Fibroblast of pulmonary artery (primary cell): ENCODE measurements at regions not wholly inside any gene's neighbourhood (a gene's known extent, or its start where the extent isn't known, plus 50 kb on each side); places are given as distances from the start of the nearest gene placed in this dataset.

Experiments
- DNase-seq: peaks from one replicate; pipeline ENCODE4 v3.0.0-alpha.2; 2010; ENCODE audit warnings: low read depth
- H3K4me3 ChIP-seq: replicated peaks from 2 replicates; pipeline ENCODE4 v1.5.1; 2011; ENCODE audit warnings: low read depth, mild to moderate bottlenecking, control low read depth, low read length, moderate library complexity
- TF ChIP-seq, protein P1 (sequence below): IDR thresholded peaks from 2 replicates; pipeline ENCODE4 v1.5.1; 2011; ENCODE audit warnings: mild to moderate bottlenecking, control low read depth, low read length, inconsistent platforms; ENCODE audit errors: missing control alignments

DNA sequence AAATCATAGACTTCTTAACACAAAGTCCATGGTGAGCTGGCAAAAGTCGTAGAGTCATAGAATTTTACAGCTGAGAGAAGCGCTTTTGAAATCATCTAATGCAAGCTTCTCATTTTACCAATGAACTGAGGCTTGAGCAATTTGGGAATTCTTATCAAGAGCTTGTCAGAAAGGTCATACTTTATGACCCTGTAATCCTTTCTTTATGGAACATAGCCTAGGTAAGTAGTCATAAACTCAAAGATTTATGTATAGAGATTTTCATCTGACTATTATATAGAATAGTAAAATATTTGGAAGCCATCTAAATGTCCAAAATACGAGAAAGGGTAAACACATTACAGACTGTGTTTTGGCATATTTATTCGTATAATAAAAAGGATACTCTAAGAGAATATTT is 563.5 kb downstream of the PCDH7 start:
- TF ChIP-seq, protein P1, sequence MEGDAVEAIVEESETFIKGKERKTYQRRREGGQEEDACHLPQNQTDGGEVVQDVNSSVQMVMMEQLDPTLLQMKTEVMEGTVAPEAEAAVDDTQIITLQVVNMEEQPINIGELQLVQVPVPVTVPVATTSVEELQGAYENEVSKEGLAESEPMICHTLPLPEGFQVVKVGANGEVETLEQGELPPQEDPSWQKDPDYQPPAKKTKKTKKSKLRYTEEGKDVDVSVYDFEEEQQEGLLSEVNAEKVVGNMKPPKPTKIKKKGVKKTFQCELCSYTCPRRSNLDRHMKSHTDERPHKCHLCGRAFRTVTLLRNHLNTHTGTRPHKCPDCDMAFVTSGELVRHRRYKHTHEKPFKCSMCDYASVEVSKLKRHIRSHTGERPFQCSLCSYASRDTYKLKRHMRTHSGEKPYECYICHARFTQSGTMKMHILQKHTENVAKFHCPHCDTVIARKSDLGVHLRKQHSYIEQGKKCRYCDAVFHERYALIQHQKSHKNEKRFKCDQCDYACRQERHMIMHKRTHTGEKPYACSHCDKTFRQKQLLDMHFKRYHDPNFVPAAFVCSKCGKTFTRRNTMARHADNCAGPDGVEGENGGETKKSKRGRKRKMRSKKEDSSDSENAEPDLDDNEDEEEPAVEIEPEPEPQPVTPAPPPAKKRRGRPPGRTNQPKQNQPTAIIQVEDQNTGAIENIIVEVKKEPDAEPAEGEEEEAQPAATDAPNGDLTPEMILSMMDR: no peak
- H3K4me3 ChIP-seq: no peak overlapping the region
- DNase-seq: no peak

DNA sequence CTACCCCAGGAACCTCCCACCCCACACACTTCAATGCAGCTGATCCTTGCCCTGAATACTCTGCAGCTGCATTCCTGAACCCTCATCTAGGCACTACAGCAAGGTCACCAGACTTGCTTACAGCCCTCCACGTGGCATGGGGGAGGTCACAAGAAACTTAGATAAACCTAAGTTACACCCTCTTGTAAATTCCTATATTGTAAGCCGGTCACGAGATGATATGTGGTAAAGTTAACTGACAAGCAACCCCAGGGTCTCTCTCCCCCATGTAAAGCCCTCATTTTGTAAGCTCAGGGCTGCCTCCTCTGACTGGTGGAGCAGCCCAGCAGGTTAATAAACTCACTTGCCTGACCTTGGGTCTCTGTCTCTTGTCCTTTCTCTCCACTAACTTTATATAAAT is 570.7 kb downstream of the PCDH7 start:
- H3K4me3 ChIP-seq: no peak overlapping the region
- DNase-seq: no peak
- TF ChIP-seq, protein P1: no peak

DNA sequence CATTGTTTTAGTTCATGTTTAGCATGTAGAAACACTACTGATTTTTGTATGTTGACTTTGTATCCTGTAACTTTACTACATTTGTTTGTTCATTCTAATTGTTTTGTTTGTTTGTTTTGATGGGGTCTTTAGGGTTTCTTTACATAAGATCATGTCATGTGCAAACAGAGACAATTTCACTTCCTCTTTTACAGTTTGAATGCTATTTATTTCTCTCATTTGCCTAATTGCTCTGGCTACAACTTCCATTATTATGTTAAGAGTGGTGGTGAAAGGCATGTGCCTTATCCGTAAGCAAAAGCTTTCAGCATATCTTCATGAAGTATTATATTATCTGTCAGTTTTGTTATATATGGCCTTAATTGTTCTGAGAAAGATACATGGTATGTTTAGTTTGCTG is 571.1 kb downstream of the PCDH7 start:
- DNase-seq: no peak
- TF ChIP-seq, protein P1: no peak
- no peak overlapping the region for H3K4me3 ChIP-seq

DNA sequence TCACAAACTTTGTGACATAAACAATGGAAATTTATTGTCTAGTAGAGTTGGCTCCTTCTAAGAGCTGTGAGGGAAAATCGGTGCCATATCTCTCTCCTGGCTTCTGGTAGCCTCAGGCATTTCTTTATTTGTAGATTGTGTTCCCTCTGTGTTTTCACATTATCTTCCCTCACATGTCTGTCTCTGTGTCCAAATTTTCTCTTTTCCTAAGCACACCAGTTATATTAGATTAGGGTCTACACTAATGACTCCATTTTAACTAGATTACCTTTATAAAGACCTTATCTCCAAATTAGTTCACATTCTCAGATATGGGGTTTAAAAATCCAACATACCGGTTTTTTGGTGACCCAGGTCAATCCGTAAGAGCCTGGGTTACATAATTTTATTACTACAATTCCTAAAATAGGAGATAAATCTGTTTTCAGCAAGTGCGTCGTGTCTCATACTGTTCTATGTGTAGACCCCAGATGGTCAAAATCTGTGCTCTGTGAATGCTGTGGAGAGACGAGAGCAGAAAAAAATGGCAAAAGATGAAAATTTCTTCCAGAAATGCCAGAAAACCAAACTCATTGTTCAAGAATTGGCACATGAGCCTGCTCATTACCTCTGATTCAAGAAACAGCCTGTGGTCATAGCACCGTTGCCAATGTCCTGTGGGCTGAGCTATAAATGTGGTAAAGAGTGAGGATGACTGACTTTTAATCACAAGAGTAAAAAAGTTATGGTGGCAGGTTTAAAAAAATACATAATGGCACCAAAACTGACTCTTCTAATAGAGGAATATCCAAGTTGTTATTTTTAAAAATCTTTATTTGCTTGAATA is 574.7 kb downstream of the PCDH7 start:
- DNase-seq: no peak
- TF ChIP-seq, protein P1: no peak
- H3K4me3 ChIP-seq: no peak overlapping the region

DNA sequence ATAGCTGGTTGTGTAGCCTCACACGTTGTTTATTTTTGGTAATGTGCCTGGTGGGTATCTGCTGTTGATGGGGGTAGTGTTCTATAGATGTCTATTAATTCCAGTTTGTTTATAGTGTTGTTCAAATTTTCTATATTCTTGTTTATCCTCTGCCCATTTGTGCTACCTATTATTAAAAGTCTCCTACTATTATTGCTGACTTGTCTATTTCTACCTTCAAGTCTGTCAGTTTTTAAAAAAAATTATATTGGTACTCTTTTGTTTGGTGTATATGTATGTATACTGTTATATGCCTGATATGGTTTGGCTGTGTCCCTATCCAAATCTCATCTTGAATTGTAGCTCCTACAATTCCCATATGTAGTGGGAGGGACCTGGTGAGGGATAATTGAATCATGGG is 578.6 kb downstream of the PCDH7 start:
- H3K4me3 ChIP-seq: no peak overlapping the region
- TF ChIP-seq, protein P1: no peak
- DNase-seq: no peak

DNA sequence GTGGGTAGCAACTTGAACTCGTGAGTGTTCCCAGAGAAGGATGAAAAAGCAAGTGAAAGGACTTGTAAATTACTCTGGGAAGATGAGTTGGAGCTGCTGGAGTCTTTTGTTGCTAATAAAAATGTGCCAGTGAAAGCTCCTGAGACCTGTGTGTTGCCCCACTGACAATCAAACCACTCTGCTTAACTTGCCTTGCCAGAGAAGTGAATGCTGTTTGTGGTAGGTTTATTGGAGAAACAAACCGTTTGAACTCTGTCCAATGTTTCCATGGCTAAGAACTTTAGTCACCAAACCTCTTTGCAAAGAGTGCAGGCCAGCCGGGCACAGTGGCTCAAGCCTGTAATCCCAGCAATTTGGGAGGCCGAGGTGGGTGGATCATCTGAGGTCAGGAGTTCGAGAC is 586.9 kb downstream of the PCDH7 start:
- TF ChIP-seq, protein P1: no peak
- DNase-seq: no peak
- H3K4me3 ChIP-seq: no peak overlapping the region

DNA sequence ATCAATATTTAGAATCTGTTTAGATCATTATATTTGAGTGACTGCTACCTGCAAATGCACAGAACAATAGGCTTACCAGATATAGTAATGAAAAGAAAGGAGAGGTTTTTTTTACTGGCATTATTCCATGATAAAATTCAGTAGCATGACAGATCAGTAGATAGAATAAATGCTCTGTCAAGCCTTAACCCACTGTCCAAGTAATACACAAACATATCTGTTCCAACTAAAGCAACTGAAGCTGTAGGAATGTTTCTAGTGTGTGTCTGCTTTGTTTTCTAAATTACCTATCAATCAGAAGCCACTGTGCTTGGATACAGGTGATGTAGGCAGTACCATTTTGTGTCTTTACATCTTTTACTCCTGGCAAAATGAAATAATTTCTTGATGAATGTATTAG is 604.6 kb downstream of the PCDH7 start:
- no peak for DNase-seq
- TF ChIP-seq, protein P1: no peak
- no peak overlapping the region for H3K4me3 ChIP-seq
